GM21786 (cell line): ENCODE measurements at regions not wholly inside any gene's neighbourhood (a gene's known extent, or its start where the extent isn't known, plus 50 kb on each side); places are given as distances from the start of the nearest gene placed in this dataset.
"Not testable (repeated sequence)": the region's sequence is repeated elsewhere in the genome, so short reads cannot be mapped to it uniquely, and the experiment has no call there.

Source experiments
- ATAC-seq: cut with Tn5 transposase; IDR thresholded peaks from one replicate; pipeline ENCODE4 v1.9.1; 2021; ENCODE audit not compliant: unreplicated experiment

- no peak for ATAC-seq
These were observed 941.7 kb downstream of the LRFN5 start for GRCh38 chr14:42548349-42548748.

- ATAC-seq = no peak
These were observed 939.0 kb downstream of the LRFN5 start for GRCh38 chr14:42545636-42546035.

GRCh38 chr14:42541535-42542001 is 934.9 kb downstream of the LRFN5 start:
- ATAC-seq = no peak

GRCh38 chr14:42535397-42535796 is 928.7 kb downstream of the LRFN5 start:
- ATAC-seq = no peak

GRCh38 chr14:42533476-42533875 is 926.8 kb downstream of the LRFN5 start:
- ATAC-seq = no peak

- no peak for ATAC-seq
These were observed 925.5 kb downstream of the LRFN5 start for GRCh38 chr14:42532194-42532593.

GRCh38 chr14:42527141-42527540 is 920.5 kb downstream of the LRFN5 start:
- no peak for ATAC-seq

GRCh38 chr14:42523666-42524065 is 917.0 kb downstream of the LRFN5 start:
- ATAC-seq = peak; percentile 81

- ATAC-seq = no peak
These were observed 911.3 kb downstream of the LRFN5 start for GRCh38 chr14:42517806-42518500.

- no peak for ATAC-seq
These were observed 907.2 kb downstream of the LRFN5 start for GRCh38 chr14:42513837-42514236.

GRCh38 chr14:42510071-42510470 is 903.4 kb downstream of the LRFN5 start:
- ATAC-seq = no peak

GRCh38 chr14:42508209-42508946 is 901.7 kb downstream of the LRFN5 start:
- no peak for ATAC-seq

- ATAC-seq = no peak
These were observed 897.8 kb downstream of the LRFN5 start for GRCh38 chr14:42504433-42504832.

GRCh38 chr14:42499137-42499536 is 892.5 kb downstream of the LRFN5 start:
- no peak for ATAC-seq

GRCh38 chr14:42490536-42490935 is 883.9 kb downstream of the LRFN5 start:
- ATAC-seq = no peak

- ATAC-seq = no peak
These were observed 882.3 kb downstream of the LRFN5 start for GRCh38 chr14:42488965-42489364.

- not testable (repeated sequence) for ATAC-seq
These were observed 875.8 kb downstream of the LRFN5 start for GRCh38 chr14:42482345-42482971.

- not testable (repeated sequence) for ATAC-seq
These were observed 875.0 kb downstream of the LRFN5 start for GRCh38 chr14:42481714-42482113.

GRCh38 chr14:42480255-42480654 is 873.6 kb downstream of the LRFN5 start:
- ATAC-seq = no peak

- no peak for ATAC-seq
These were observed 868.6 kb downstream of the LRFN5 start for GRCh38 chr14:42475289-42475688.

- no peak for ATAC-seq
These were observed 863.7 kb downstream of the LRFN5 start for GRCh38 chr14:42470427-42470719.
